H1 (cell line): ENCODE measurements at regions not wholly inside any gene's neighbourhood (a gene's known extent, or its start where the extent isn't known, plus 50 kb on each side); places are given as distances from the start of the nearest gene placed in this dataset.

ENCODE experiments used
- CREB1 ChIP-seq: IDR thresholded peaks from 2 replicates; pipeline ENCODE4 v1.6.1; 2012; ENCODE audit warnings: inconsistent platforms
- CTCF ChIP-seq, 3 experiments: IDR thresholded peaks; 1 replicate in 2 of 3; 2 replicates in 1 of 3; pipeline versions ENCODE4 v1.5.1 to v1.6.1; 2011; ENCODE audit warnings: low read length in 3 of 3, mild to moderate bottlenecking in 3 of 3, inconsistent platforms in 2 of 3, low read depth in 1 of 3, moderate library complexity in 1 of 3; ENCODE audit not compliant: insufficient read depth in 1 of 3; ENCODE audit errors: control extremely low read depth in 1 of 3
- E2F6 ChIP-seq: IDR thresholded peaks from 2 replicates; pipeline ENCODE4 v1.6.1; 2012; ENCODE audit warnings: inconsistent platforms
- EP300 ChIP-seq, 2 experiments: IDR thresholded peaks; 1 replicate in 1 of 2; 2 replicates in 1 of 2; pipeline ENCODE4 v1.6.1; 2011 to 2012; ENCODE audit warnings: low read depth in 2 of 2, low read length in 2 of 2, mild to moderate bottlenecking in 2 of 2, borderline replicate concordance in 1 of 2, inconsistent platforms in 1 of 2, moderate library complexity in 1 of 2
- PHF8 ChIP-seq: fragments of 200-600 bp; sonication (generic); conservative IDR thresholded peaks from 2 replicates; pipeline ENCODE4 v1.7.1; 2012; ENCODE audit warnings: low read depth, mild to moderate bottlenecking, inconsistent platforms, low read length, moderate library complexity
- SIX5 ChIP-seq: IDR thresholded peaks from 2 replicates; pipeline ENCODE4 v1.6.1; 2011; ENCODE audit warnings: mild to moderate bottlenecking, low read depth, low read length

- TF ChIP-seq E2F6 (no peak), PHF8 (no peak), EP300 (IDR thresholded peaks at IDR 0.05; ENCODE audit: borderline replicate concordance in 1 of 2, low read depth in 2 of 2, low read length in 2 of 2) (no peak), CREB1 (no peak), SIX5 (no peak), CTCF (IDR thresholded peaks at IDR 0.05; ENCODE audit: control extremely low read depth in 1 of 3, insufficient read depth in 1 of 3, low read depth in 1 of 3, low read length in 3 of 3) (no peak)
These were observed 92.3 kb upstream of the RTL6 start (continued) for GRCh38 chr22:44590291-44590690.
